A204.1 (cell line): ENCODE measurements at regions not wholly inside any gene's neighbourhood (a gene's known extent, or its start where the extent isn't known, plus 50 kb on each side); places are given as distances from the start of the nearest gene placed in this dataset.

ENCODE experiments used
- FAIRE-seq: peaks from 2 replicates; lab custom pipeline; 2012; peaks lifted over from hg19 to GRCh38; lab: Jason Lieb, UNC

DNA sequence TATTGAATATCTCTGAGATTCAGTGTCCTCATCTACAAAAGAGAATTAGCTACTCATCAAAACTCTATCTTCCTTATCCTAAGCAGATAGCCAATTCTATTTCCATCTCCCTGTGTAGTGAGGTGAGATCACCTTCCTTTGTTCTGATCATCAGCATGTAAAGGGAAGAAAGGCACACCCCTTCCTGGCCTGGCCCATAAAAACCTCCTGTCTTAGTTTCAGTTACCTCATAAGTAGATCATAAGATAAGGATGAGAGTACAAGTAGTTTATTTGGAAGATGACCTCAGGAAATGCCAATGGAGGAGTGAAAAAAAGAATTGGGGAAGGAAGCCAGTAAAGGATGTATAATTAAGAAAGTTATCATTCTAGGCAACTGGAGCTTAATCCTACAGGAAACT is 114.5 kb upstream of the GADL1 start:
- no peak for FAIRE-seq

DNA sequence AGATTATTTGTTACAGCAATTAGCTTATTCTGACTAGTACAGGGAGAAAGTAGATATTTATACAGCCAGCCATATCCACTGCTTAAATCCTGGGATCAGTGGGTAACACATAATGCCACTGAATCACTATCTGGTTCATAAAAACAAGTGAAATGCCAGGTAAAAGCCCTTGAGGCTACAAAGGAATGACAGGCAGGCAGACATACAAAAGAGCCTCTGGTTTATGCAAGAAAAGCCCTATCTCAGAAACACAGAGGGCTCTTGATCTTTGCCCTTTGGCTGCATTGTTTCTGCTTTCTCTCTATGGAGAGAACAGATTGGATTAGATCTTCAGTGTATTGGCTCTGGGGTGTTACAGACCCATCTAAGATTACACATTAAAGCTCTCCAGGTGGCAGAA is 115.4 kb upstream of the GADL1 start:
- no peak for FAIRE-seq

DNA sequence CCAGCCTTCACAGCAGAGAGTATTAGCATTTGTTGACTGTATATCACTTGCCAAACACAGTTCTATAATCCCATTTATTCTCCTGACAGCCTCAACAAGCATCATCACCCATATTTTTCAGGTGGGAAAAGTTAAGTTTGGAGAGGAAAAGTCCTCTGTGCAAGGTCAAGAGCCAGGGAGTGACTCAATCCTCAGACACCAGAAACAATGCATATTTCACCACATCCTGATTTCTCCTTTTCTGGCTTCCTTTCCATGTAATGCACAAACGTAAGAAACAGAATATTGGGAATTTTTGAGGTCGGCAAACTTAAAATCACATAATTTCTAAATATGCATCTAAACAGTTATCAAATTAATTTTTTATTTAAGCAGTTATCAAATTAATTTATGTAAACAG is 116.0 kb upstream of the GADL1 start:
- FAIRE-seq = no peak

DNA sequence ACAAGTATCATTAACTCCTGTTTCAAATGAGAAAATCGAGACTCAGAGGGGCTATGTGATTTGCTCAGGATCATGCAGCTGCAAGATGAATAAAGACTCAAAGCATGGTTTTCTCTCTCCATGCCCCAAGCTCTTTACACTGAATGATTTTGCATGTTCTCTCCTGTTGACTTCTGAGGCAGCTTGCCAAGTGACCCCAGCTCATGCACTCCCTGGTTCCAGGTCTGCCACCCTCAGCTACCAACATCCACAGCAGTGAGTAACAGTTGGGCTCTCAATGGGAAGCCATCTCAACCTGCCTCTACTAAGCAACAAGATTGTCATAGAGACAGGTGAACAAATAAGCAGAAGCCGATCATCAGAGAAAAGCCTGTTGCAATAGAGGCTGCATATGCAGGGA is 116.9 kb upstream of the GADL1 start:
- FAIRE-seq = no peak

DNA sequence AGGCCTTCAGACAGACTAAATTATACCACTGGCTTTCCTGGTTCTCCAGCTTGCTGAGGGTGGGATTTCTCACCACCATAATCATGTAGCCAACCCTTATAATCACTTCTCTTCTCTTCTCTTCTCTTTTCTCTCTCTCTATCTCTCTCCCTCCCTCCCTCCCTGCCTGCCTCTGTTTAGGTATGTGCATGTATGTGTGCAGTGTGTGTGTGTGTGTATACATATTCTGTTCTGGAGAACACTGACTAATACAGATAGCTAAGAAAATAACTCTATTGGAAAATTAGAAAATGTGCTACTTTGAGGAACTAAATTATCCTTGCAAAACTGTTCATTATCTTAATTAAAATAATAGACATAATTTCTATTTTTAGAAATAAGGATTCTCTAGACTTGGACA is 118.6 kb upstream of the GADL1 start:
- FAIRE-seq = no peak

DNA sequence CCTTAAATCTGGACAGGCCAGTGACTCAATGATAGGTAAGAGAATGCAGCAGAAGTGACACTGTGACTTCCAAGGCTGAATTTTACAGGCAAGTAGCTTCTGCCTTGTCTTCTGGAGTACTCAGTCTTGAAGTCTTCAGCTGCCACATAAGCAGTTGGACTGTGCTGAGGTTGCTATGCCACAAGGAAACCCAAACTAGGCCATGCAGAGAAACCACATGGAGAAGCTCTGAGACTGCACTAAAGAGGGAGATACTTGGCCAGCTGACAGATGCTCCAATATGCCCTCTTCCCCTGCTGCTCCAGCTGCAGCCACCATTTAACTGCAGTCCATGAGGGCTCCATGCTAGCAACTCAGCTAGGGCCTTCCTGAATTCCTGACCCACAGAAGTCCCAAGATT is 119.4 kb upstream of the GADL1 start:
- FAIRE-seq = no peak

DNA sequence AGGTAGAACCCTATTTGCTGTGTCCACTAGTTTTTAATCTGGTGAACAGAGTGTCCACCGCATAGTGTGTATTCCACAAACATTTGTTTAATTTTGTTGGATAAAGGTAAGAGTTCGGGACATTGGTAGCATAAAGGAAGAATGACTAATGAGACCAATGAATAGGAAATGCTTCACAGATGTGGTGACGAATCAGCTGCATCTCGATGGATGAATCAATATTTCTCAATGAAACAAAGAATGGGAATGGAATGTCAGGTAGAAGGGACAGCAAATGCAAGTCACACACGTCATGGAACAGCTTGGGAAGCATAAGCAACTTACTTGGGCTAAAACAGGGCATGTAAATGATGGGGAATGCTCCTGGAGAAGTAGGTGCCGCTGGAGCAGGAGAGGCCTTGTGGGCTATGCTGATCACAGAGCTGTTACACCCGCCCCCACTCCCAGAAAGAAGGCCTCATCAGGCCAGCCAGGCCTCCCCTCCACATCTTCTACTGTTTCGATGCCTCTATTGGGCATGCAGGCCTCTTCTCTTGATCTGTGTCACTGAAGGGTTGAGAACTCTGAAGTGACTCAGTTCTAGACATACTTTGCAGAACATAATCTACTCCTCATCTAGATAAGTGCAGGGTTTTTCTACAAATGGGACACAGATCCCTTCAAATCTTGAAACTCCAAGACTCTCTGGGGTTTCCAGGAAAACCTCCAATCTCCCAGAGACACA is 120.0 kb upstream of the GADL1 start:
- no peak for FAIRE-seq

DNA sequence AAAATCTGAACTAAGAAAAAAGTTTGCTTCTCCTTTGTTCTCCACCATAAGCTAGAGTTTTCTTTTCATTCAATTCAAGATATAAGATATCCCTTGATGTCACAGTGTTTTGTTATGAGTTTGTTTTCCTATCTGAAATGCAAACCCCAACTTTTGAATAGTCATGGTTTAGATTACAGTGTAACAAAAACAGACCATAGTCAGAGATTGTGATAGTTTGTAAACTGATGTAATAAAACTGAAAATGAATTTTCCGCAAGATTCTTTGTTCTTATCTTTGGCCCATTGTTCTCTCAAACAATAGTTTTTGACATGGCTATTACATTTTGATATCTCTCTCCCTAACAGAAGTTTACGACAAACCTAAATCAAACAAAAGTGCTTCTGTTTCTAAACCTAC is 121.7 kb upstream of the GADL1 start:
- FAIRE-seq = no peak

DNA sequence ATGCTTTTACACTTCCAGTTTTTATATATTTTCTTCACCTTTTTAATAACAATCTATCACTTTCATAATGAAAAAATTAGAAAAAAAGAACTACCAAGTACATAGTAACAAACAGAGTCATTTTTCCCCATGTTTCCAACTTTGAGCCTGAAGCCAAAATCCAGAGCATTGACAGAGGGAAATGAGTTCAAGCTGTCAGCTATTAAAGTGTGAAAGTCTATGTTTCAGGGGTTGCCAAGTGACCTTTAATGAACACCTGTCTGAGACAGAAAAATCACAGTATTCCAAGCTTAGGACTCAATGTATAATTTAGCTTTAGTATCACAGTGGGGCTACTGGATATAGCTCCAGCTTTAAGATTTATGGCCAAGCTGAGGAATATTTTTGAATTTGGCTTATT is 128.3 kb upstream of the GADL1 start:
- FAIRE-seq = no peak

DNA sequence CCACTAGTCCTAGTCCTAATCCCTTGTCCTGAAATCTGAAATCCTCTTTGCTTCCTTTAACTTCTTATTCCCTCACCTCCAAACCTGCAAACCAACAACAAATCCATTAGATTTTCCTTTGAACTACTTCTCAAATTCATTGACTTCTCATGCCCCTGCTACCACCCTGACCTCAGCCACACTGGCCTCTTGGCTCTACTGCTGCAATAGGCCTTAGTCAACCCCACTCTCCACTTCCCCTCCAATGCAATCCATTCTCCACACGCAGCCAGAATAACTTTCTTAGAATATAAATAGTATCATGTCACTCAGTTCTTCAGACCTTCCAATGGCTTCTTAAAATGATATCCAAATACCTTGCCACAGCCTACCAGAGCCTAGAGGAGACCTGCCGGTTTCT is 131.1 kb upstream of the GADL1 start:
- FAIRE-seq = no peak

DNA sequence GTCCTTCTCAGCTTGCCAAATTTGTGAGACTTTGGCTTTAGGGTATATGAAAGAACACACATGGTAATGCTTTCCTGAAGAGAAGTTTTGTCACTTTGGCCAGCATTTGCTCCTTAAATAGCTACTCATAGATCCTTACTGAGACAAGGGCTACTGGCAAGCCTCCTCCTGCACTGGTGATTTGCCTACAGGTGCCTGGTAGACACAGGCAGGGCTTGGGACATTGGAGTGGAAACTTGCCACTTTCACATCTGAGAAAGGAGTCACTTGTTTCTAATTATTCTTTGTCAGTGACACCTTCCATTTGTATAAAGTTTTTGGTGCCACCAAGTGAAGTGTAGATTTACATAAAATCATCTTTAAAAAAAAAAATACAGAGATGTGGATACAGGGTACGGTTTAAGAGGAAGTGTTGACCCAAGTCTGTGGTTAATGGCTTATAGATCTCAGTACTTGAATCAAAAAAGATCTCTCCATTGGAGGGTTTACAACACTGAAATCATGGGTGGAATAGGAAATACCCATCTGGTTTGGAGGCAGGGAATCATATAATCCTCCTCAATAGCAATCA is 132.8 kb upstream of the GADL1 start:
- FAIRE-seq = no peak

DNA sequence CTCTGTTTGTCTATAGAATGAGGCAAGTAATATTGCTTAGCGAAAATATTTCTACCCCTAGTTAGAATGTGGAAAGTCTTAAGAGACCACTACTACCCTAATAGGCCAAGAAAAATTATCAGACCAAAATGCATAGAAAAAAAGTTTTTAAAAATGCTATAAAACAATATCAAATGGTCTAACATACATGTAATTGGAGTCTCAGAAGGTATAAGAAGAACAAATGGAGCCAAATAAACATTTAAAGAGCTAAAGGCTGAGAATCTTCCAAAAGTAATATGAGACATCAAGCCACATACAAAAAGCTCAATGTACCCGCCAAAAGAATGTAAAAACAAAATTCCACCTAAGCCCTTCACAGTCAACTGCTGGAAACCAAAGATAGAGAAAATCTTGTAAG is 133.5 kb upstream of the GADL1 start:
- no peak for FAIRE-seq

DNA sequence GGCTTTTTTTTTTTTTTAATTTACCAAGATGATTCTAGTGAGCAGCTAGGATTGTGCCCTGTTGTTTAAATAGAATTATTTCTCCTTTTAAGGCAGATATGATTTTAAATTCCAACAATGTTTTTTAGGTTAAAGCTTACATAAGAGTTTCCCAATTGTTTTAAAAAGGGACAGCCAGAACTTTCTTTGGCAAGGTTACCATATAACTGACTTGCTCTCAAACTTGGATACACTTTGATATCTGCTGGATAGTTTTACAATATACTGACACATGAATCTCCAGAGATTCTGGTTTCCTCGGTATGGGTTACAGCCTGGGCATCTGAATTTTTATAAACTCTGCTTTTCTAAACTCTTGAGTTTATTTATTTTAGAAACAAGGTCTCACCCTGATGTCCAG is 134.3 kb upstream of the GADL1 start:
- FAIRE-seq = no peak

DNA sequence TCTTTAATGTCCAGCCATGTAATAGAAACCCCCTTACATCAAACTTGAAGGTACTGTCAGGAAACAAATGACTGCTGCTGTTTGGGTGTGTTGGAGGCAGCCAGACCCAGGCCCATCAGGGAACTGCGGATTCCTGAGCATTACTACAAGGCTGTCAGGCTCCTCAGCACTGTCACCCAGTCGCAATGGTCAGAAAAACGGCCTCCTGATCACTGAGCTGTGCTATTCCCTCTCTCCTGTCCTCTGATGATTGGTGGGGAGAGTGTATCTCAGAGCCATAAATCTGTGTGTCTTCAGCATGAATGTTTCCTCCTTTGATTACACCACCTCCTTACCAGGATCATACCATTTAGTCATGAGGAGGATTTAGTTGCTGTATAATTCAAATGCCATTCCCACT is 135.2 kb upstream of the GADL1 start:
- no peak for FAIRE-seq

DNA sequence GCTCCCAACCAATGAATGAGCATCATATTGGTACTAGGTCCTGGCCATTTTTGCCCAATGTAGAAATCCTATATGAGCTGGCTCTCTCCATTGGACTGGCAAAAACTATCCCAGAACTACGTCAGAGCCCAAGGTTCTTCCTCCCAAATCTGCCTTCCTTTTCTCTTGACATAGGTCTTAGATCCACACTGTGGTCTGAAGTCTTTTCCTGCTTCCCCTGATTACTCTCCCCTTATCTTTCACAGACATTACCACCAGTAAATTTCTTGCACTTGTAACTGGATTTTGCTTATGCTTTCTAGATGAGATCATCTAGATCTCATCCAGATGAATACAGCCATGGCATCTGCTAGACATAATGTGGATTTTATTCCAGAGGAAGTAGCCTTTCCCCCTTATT is 141.2 kb upstream of the GADL1 start:
- FAIRE-seq = no peak

DNA sequence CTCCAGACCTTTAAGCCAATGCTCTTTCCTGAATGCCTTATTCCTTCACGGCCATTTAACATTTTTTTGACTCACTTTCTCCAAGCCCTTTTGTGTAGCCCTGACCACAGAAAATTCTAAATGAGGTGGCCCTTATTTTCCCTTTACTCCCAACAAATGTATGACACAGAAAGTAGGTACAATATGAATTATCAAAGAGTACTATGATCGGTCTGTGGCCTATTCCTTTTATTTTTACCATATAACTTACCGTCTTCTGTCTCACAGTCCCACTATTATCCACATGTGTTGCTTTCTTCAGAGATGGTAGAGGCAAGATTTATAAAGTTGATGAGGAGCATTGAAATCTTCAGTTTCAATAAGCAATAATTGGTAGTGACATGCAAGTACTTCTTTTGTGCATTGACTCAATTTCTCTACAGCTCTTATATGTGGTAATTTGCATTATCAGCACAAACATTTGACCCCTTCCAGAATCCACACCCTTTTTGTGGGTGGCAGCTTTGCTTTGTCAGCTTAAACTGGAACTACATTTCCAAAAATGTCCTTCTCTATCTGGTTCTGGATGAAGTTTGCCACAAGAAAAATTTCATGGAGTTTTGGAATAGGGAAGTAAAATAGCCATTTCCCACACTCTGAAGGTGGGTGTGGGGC is 143.8 kb upstream of the GADL1 start:
- no peak for FAIRE-seq

DNA sequence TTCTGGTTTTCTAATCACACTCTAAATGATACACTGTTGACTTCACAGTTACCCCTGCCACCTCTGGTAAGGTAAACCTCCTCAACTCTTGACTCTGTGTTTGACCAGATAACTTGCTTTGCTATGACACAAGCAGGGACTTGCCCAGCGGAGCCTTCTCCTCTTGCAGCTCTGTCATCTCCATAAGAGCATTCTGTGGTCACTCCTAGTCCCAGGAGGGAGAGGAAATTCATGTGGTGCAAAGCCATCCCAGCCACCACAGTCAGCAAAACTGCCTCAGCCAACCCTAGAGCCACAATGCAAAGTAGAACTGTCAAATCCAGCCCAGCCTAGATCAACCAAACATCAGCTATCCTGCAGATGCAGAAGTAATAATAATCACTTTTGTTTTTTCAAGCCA is 144.7 kb upstream of the GADL1 start:
- no peak for FAIRE-seq

DNA sequence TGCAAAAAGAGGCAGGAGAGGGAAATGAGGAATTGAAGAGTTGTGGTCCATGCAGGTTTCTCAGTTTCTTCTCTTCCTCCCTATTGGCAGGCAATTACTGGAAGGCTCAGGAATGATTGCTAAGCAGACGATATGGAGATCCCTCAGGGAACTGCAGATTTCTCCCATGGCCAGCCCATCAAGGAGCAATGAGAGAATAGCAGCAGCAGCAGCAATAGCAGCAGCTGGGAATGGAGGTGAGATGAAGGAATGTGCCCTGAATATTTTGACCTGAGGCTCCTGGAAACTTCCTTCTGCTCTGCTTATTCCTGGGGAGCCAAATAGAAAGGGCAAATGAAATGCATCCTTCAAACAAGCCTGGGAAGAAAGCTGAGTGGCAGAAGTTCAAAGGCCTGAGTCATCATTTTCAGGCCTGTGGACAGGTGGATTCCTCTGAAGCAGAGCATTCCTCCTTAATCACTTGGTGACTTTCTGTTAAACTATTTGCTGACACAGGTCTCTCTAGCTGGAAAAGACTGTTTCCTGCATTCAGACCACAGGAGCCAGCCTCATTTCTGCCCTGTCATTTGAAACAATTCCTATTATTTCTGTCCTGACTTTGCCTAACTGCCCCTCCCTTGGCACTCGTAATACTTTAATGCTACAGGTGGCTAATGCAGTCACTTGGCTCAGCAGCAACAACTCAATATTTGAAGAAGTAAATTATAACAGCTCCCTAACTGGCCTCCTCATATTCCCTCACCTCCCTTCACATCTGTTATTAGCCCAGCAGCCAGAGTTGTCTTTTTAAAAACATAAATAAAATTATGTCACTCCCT is 146.9 kb upstream of the GADL1 start:
- FAIRE-seq = no peak

DNA sequence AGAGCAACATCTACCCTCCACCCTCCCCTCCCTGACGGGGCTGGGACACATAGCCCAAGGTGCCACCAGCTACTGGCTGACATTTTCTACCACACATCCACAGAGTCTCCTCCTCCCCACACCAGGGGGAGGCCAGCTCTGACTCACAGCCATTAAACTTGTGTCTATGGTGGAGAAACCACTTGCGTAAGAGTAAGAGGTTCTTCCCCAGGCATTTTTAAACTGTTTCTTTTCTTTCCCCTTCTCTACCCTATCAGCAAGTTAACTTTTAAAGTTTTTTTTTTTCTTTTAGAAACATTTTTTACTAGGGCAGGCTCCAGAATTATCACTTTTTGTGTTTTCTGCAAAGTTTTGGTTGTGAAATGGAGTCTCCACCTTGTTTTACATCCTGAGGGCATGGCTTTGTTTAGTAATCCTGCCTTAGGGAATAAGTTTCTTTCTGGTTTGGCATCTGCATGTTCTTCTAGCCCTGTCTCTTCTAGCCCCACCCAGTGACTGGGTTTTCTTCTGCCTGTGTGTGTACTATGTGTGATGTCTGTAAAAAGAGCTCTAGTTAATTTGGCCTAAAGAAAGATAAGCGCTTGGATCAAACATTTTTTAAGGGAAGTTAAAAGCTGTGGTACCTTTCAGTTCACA is 148.8 kb upstream of the GADL1 start:
- FAIRE-seq = no peak

DNA sequence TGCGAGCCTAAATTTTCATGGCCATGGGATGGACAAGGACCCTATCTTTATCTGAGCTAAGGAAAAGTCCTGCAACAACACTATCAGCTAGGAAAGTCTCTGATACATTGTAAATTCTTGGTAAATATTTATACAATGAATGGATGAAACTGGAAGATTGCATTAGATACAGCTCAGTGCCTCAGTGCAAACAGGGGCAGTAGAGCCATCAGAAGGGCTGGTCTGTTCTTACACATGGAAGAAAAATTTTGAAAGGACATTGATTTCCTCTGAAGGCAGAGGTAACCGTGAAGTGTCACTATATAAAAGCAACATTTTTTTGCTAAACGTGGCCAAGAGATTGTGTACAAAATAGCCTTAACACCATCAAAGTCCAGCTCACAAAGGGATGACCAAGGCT is 153.2 kb upstream of the GADL1 start:
- no peak for FAIRE-seq

DNA sequence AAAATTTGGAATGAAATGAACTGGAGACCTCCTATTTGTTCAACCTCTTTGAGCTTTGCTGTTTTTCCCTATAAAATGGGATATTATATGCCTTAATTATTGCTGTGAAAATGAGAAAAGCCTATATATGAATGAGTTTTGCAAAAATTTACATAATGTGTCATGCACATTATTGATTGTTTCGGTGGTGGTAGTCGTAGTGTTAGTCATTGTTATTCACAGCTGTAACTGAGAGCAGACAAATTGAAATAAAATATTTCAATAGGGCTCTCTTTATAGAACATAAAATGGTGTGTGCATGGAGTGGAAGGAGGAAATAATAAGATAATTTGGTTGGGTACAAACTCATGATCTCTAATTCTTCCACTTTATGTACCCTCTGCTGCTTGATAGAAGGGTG is 153.7 kb upstream of the GADL1 start:
- no peak for FAIRE-seq

DNA sequence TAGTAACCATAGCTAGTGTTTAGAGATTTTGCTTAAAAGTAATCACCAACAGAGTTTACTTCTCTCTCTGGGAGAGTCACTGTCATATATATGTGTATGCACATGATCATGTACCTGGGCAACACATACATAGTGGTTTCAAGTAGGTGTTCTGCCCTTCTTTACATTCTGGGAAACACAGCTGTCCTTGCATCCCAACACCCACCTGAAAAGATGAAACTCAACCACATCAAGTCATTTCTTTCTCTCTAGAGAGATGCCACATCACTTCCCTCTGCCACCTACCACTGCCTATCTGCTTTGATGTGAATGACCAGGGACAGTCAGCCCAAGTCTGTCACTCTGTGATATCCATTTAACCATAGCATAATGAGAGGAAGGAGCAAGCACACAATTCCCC is 155.8 kb upstream of the GADL1 start:
- FAIRE-seq = no peak

DNA sequence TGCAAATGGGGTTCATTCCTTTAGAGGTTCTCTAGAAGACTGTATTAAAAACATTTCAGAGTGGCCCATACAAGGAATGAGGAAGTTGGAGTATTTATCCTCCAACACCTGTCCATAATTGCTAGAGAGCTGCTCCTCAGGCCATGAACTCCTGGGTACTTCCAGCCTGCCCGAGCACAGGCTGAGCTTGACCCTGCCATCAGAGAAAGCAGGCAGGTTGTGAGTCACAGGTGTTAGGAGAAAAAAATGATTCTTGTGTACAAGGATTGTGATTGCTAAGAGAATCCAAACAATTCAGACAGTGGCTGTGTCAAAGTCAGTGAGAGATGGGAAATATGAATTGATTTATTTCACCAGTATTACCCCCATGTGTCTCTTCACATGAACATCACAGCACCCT is 156.8 kb upstream of the GADL1 start:
- FAIRE-seq = no peak
